ENCODE measurements at regions not wholly inside any gene's neighbourhood (a gene's known extent, or its start where the extent isn't known, plus 50 kb on each side); places are given as distances from the start of the nearest gene placed in this dataset.

DNA sequence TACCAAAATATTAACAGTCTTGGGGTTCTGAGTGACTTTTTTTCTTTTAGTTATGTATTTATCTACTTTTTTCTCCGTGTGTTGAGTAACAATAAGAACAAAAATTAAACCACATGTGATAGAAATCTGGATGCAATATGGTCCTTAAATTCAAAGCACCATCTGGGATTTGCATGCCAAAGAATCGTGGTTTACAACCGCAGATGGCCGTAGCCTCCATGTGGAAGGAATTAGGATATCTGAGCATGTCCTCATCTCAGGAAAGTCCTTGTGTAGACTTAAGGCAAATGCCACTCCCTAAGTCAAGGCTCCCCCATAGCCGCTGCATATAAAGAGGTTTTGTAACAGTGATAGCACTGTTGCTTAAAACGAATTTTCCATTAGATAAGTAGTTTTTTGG, 304.0 kb downstream of the ZEB1 start:
- peaks cover 4% of the 10 kb centered on the region; the same call in 1 of the 2 replicates for H3K9me3 ChIP-seq (ENCODE audit: control insufficient read depth, insufficient read depth, low read length)
- no peak for TF ChIP-seq EZH2phosphoT487 (IDR thresholded peaks at IDR 0.05; ENCODE audit: borderline replicate concordance, low read length)
- no peak for TF ChIP-seq CTCF (IDR thresholded peaks at IDR 0.05; ENCODE audit: low read depth, low read length, poor library complexity, severe bottlenecking)
- H3K4me2 ChIP-seq (ENCODE audit: low read length), result no peak overlapping the region
- no peaks in the 10 kb centered on the region for H3K79me2 ChIP-seq (ENCODE audit: control insufficient read depth, low read length)
- H3F3A ChIP-seq (ENCODE audit: control insufficient read depth, insufficient read depth), result no peaks in the 10 kb centered on the region
- no peaks in the 10 kb centered on the region for H3K36me3 ChIP-seq (ENCODE audit: control insufficient read depth, low read length)
- no peaks in the 10 kb centered on the region for H3K9me2 ChIP-seq (replicated peaks; ENCODE audit: control insufficient read depth, low read length)
- no peaks in the 10 kb centered on the region for H4K20me1 ChIP-seq (ENCODE audit: control insufficient read depth, insufficient read depth, low read depth, low read length)
- H3K27me3 ChIP-seq (ENCODE audit: control insufficient read depth, low read length), result no peaks in the 10 kb centered on the region
- H3K4me3 ChIP-seq (ENCODE audit: low read length), result no peak overlapping the region
- H3K27ac ChIP-seq (ENCODE audit: low read depth, low read length), result no peak overlapping the region
- no peaks in the 10 kb centered on the region for H3K4me1 ChIP-seq (ENCODE audit: control insufficient read depth, low read length)

GRCh38 chr10:31621733-31622132, 302.7 kb downstream of the ZEB1 start:
- H3K4me2 ChIP-seq (ENCODE audit: low read length), result no peak overlapping the region
- H4K20me1 ChIP-seq (ENCODE audit: control insufficient read depth, insufficient read depth, low read depth, low read length), result no peaks in the 10 kb centered on the region
- no peaks in the 10 kb centered on the region for H3F3A ChIP-seq (ENCODE audit: control insufficient read depth, insufficient read depth)
- peaks cover 4% of the 10 kb centered on the region; the same call in 1 of the 2 replicates for H3K9me3 ChIP-seq (ENCODE audit: control insufficient read depth, insufficient read depth, low read length)
- H3K27me3 ChIP-seq (ENCODE audit: control insufficient read depth, low read length), result no peaks in the 10 kb centered on the region
- no peak for TF ChIP-seq EZH2phosphoT487 (IDR thresholded peaks at IDR 0.05; ENCODE audit: borderline replicate concordance, low read length)
- TF ChIP-seq CTCF (IDR thresholded peaks at IDR 0.05; ENCODE audit: low read depth, low read length, poor library complexity, severe bottlenecking), result no peak
- no peak overlapping the region for H3K27ac ChIP-seq (ENCODE audit: low read depth, low read length)
- no peaks in the 10 kb centered on the region for H3K36me3 ChIP-seq (ENCODE audit: control insufficient read depth, low read length)
- H3K4me3 ChIP-seq (ENCODE audit: low read length), result no peak overlapping the region
- no peaks in the 10 kb centered on the region for H3K9me2 ChIP-seq (replicated peaks; ENCODE audit: control insufficient read depth, low read length)
- H3K4me1 ChIP-seq (ENCODE audit: control insufficient read depth, low read length), result no peaks in the 10 kb centered on the region
- H3K79me2 ChIP-seq (ENCODE audit: control insufficient read depth, low read length), result no peaks in the 10 kb centered on the region

GRCh38 chr10:31620226-31621151, 301.5 kb downstream of the ZEB1 start:
- peaks cover 4% of the 10 kb centered on the region; the same call in 1 of the 2 replicates for H3K9me3 ChIP-seq (ENCODE audit: control insufficient read depth, insufficient read depth, low read length)

More at GRCh38 chr10:31620226-31621151, 301.5 kb downstream of the ZEB1 start:
- Histone ChIP-seq H3K9me2 (replicated peaks; ENCODE audit: control insufficient read depth, low read length) (no peaks in the 10 kb centered on the region), H3K4me1 (ENCODE audit: control insufficient read depth, low read length) (no peaks in the 10 kb centered on the region), H3K4me2 (ENCODE audit: low read length) (no peak overlapping the region), H3K36me3 (ENCODE audit: control insufficient read depth, low read length) (no peaks in the 10 kb centered on the region), H3K79me2 (ENCODE audit: control insufficient read depth, low read length) (no peaks in the 10 kb centered on the region), H3F3A (ENCODE audit: control insufficient read depth, insufficient read depth) (no peaks in the 10 kb centered on the region), H3K27ac (ENCODE audit: low read depth, low read length) (no peak overlapping the region), H3K4me3 (ENCODE audit: low read length) (no peak overlapping the region), H4K20me1 (ENCODE audit: control insufficient read depth, insufficient read depth, low read depth, low read length) (no peaks in the 10 kb centered on the region), H3K27me3 (ENCODE audit: control insufficient read depth, low read length) (no peaks in the 10 kb centered on the region)
- TF ChIP-seq EZH2phosphoT487 (IDR thresholded peaks at IDR 0.05; ENCODE audit: borderline replicate concordance, low read length), result no peak
- TF ChIP-seq CTCF (IDR thresholded peaks at IDR 0.05; ENCODE audit: low read depth, low read length, poor library complexity, severe bottlenecking), result no peak
